CD14-positive monocyte (primary cell): ENCODE measurements at regions not wholly inside any gene's neighbourhood (a gene's known extent, or its start where the extent isn't known, plus 50 kb on each side); places are given as distances from the start of the nearest gene placed in this dataset.
A peak's percentile ranks its signal among the peaks of the same experiment; 100 is the strongest.

Experiments
- DNase-seq, 3 donors: peaks; one replicate each; pipeline ENCODE4 v3.0.0-alpha.2; 2011 to 2022
- H2AFZ ChIP-seq: 2 replicates; pipeline ENCODE4 v1.6.0; 2012; ENCODE audit warnings: mild to moderate bottlenecking, low read depth, low read length, inconsistent platforms; ENCODE audit not compliant: insufficient read depth, poor library complexity, severe bottlenecking
- H3K27ac ChIP-seq, 2 donors: 1 replicate in 1 of 2; 2 replicates in 1 of 2; pipeline ENCODE4 v1.5.1; 2012 to 2013; ENCODE audit warnings: low read length in 2 of 2, control low read depth in 1 of 2, inconsistent platforms in 1 of 2, low read depth in 1 of 2, mild to moderate bottlenecking in 1 of 2
- H3K27me3 ChIP-seq, 2 donors: one replicate each; pipeline versions ENCODE4 v1.6.0 to v1.6.1; 2011 to 2013; ENCODE audit warnings: low read length in 2 of 2; ENCODE audit not compliant: control insufficient read depth in 2 of 2, insufficient read depth in 2 of 2
- H3K36me3 ChIP-seq, 2 donors: replicated peaks in 1 of 2; 1 replicate in 1 of 2; 2 replicates in 1 of 2; pipeline versions ENCODE4 v1.5.1 to v1.6.1; 2012 to 2013; ENCODE audit warnings: low read length in 2 of 2, control low read depth in 1 of 2, inconsistent platforms in 1 of 2, mild to moderate bottlenecking in 1 of 2; ENCODE audit not compliant: insufficient read depth in 2 of 2, control insufficient read depth in 1 of 2
- H3K4me1 ChIP-seq, 2 donors: 1 replicate in 1 of 2; 2 replicates in 1 of 2; pipeline versions ENCODE4 v1.5.1 to v1.6.1; 2012 to 2013; ENCODE audit warnings: low read length in 2 of 2, control low read depth in 1 of 2, inconsistent platforms in 1 of 2, mild to moderate bottlenecking in 1 of 2, moderate library complexity in 1 of 2; ENCODE audit not compliant: insufficient read depth in 2 of 2, control insufficient read depth in 1 of 2
- H3K4me2 ChIP-seq: replicated peaks from 2 replicates; pipeline ENCODE3; 2012; ENCODE audit warnings: low read length, moderate library complexity, mild to moderate bottlenecking; ENCODE audit not compliant: poor library complexity, severe bottlenecking; ENCODE audit errors: extremely low read depth
- H3K4me3 ChIP-seq, 3 experiments: fragments of 200-600 bp in 1 of 3; sonication (generic) in 1 of 3; replicated peaks in 1 of 3; 1 replicate in 2 of 3; 2 replicates in 1 of 3; pipeline ENCODE4 v1.5.1; 2011 to 2013; ENCODE audit warnings: low read length in 3 of 3, mild to moderate bottlenecking in 3 of 3, control low read depth in 2 of 3, low read depth in 2 of 3, inconsistent platforms in 1 of 3, moderate library complexity in 1 of 3
- H3K79me2 ChIP-seq: 2 replicates; pipeline ENCODE4 v1.6.0; 2012; ENCODE audit warnings: mild to moderate bottlenecking, control low read depth, inconsistent platforms, low read length, moderate library complexity; ENCODE audit not compliant: insufficient read depth
- H3K9ac ChIP-seq: 2 replicates; pipeline ENCODE4 v1.6.0; 2017; ENCODE audit warnings: low read length, mild to moderate bottlenecking; ENCODE audit not compliant: insufficient read depth, poor library complexity, severe bottlenecking
- H3K9me3 ChIP-seq, 2 donors: replicated peaks in 1 of 2; 1 replicate in 1 of 2; 2 replicates in 1 of 2; pipeline versions ENCODE4 v1.5.1 to v1.6.1; 2012 to 2013; ENCODE audit warnings: low read length in 2 of 2, control low read depth in 1 of 2; ENCODE audit not compliant: control insufficient read depth in 1 of 2, insufficient read depth in 1 of 2
- H4K20me1 ChIP-seq: 2 replicates; pipeline ENCODE4 v1.6.0; 2012; ENCODE audit warnings: mild to moderate bottlenecking, low read length, control low read depth, moderate library complexity; ENCODE audit not compliant: insufficient read depth
- H3K27ac Mint-ChIP-seq, 7 donors: one replicate each; pipeline ENCODE4 v1.8.0; 2020; ENCODE audit warnings: mild to moderate bottlenecking in 7 of 7, mixed read lengths in 7 of 7, moderate library complexity in 6 of 7, inconsistent platforms in 2 of 7
- H3K27me3 Mint-ChIP-seq, 3 donors: one replicate each; pipeline ENCODE4 v1.8.0; 2021 to 2022; ENCODE audit warnings: low read depth in 3 of 3, mild to moderate bottlenecking in 3 of 3, mixed read lengths in 3 of 3, moderate library complexity in 3 of 3, inconsistent platforms in 1 of 3
- H3K36me3 Mint-ChIP-seq, 2 donors: one replicate each; pipeline ENCODE4 v1.8.0; 2020; ENCODE audit warnings: mixed read lengths in 2 of 2, inconsistent platforms in 1 of 2, mild to moderate bottlenecking in 1 of 2
- H3K4me1 Mint-ChIP-seq: one replicate; pipeline ENCODE4 v1.8.0; 2020; ENCODE audit warnings: mild to moderate bottlenecking, mixed read lengths
- H3K4me3 Mint-ChIP-seq, 2 donors: one replicate each; pipeline ENCODE4 v1.8.0; 2020; ENCODE audit warnings: mild to moderate bottlenecking in 2 of 2, mixed read lengths in 2 of 2, moderate library complexity in 1 of 2
- H3K9me3 Mint-ChIP-seq, 7 donors: one replicate each; pipeline ENCODE4 v1.8.0; 2020 to 2022; ENCODE audit warnings: mixed read lengths in 7 of 7, mild to moderate bottlenecking in 6 of 7, moderate library complexity in 6 of 7, inconsistent platforms in 2 of 7
- WGBS: methylation state at CpG from one replicate; pipeline ENCODE4 v1.1.5; 2013; ENCODE audit warnings: missing lambda C conversion rate; ENCODE audit not compliant: insufficient coverage; 5-methylcytosine and 5-hydroxymethylcytosine counted together
- intact Hi-C, 2 donors: fragments of 100-400 bp; cut with micrococcal nuclease; formaldehyde crosslinking; loops; one replicate each; pipeline versions ENCODE4 v1.15.0 to v1.15.1; 2023
- TF ChIP-seq, protein P1 (sequence below): fragments of 200-600 bp; IDR thresholded peaks from one replicate; pipeline ENCODE4 v1.8.0; 2022; ENCODE audit warnings: antibody characterized with exemption, mild to moderate bottlenecking

DNA sequence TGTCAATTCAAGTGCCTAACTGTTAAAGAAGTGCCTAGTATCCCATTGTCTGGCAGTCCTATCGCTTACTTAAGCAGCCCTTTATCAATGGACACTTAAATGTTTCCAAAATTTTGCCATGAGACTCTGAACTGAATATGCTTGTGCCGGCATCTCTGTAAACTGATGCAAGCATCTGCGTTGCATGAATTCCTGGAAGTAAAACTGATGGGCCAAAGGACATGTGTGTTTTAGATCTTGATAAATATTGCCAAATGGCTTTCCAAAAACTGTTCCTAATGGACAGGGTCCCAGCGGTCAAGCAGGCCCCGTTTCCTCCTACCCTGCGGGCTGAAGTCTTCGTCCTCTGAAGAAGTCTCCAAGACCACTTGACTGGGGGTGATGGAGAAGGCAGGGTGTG is 121.3 kb upstream of the ZNF516 start:
- H4K20me1 ChIP-seq = no peaks in the 10 kb centered on the region
- no peak overlapping the region for H3K4me3 ChIP-seq
- peak overlapping the region in 1 of 7 donors; percentile 31 for H3K27ac Mint-ChIP-seq
- H3K27me3 ChIP-seq = no peaks in the 10 kb centered on the region
- H3K27ac ChIP-seq = no peak overlapping the region
- H2AFZ ChIP-seq = no peak overlapping the region
- TF ChIP-seq, protein P1, sequence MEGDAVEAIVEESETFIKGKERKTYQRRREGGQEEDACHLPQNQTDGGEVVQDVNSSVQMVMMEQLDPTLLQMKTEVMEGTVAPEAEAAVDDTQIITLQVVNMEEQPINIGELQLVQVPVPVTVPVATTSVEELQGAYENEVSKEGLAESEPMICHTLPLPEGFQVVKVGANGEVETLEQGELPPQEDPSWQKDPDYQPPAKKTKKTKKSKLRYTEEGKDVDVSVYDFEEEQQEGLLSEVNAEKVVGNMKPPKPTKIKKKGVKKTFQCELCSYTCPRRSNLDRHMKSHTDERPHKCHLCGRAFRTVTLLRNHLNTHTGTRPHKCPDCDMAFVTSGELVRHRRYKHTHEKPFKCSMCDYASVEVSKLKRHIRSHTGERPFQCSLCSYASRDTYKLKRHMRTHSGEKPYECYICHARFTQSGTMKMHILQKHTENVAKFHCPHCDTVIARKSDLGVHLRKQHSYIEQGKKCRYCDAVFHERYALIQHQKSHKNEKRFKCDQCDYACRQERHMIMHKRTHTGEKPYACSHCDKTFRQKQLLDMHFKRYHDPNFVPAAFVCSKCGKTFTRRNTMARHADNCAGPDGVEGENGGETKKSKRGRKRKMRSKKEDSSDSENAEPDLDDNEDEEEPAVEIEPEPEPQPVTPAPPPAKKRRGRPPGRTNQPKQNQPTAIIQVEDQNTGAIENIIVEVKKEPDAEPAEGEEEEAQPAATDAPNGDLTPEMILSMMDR = no peak
- H3K9ac ChIP-seq = no peak overlapping the region
- intact Hi-C loops = no loop called here
- peaks cover 29% of the 10 kb centered on the region in 2 donors for H3K4me1 ChIP-seq
- H3K4me3 Mint-ChIP-seq = no peak overlapping the region
- DNase-seq = no peak
- H3K9me3 ChIP-seq = no peaks in the 10 kb centered on the region
- H3K4me1 Mint-ChIP-seq = peaks cover 27% of the 10 kb centered on the region
- no peak overlapping the region for H3K4me2 ChIP-seq
- 100% methylated on average over 2 of the region's 7 CpGs for WGBS
- H3K36me3 Mint-ChIP-seq = no peaks in the 10 kb centered on the region
- H3K9me3 Mint-ChIP-seq = peaks cover 0 to 3% (median 0%) of the 10 kb centered on the region in 7 donors
- no peaks in the 10 kb centered on the region for H3K36me3 ChIP-seq
- peaks cover 0 to 2% (median 1%) of the 10 kb centered on the region in 3 donors for H3K27me3 Mint-ChIP-seq
- H3K79me2 ChIP-seq = no peaks in the 10 kb centered on the region

DNA sequence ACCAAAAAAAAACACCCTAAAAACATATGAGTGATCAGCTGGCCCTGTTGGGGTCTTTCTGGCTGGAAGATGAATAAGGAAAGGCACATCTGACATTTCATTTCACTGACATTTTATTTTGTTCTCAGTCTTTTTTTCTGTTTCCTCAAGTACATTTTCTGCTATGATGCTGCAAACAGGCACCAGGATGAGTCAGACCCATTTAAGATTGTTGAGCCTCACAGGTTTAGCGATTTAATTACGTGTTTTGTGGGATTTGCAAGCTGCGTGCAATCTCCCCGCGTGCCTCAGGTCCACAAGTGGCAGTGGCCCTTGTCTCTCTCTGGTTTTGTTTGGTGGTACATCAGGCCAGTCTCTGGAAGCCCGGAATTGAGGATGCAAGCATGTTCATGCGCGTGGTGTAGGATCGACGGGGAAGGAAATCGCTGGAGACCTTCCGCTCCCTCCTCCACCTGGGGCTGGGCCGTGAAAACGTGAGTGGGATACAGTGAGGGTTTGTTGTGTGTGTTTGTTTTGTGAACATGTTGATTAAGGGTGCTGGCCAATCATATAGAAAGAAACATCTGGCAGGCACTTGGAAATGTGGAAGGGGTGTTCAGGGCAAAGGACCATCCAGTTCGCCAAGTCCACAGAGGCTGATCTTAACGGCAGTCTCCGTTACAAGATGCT is 120.2 kb upstream of the ZNF516 start:
- no peak overlapping the region for H3K27ac ChIP-seq
- intact Hi-C loops = no loop called here
- no peak overlapping the region for H3K9ac ChIP-seq
- H3K27me3 ChIP-seq = no peaks in the 10 kb centered on the region
- H2AFZ ChIP-seq = no peak overlapping the region
- H3K36me3 ChIP-seq = no peaks in the 10 kb centered on the region
- H3K9me3 Mint-ChIP-seq = peaks cover 0 to 2% (median 0%) of the 10 kb centered on the region in 7 donors
- DNase-seq = no peak
- H3K79me2 ChIP-seq = no peaks in the 10 kb centered on the region
- H3K27ac Mint-ChIP-seq = peak overlapping the region in 1 of 7 donors; percentile 19
- no peak overlapping the region for H3K4me3 Mint-ChIP-seq
- H4K20me1 ChIP-seq = no peaks in the 10 kb centered on the region
- H3K9me3 ChIP-seq = no peaks in the 10 kb centered on the region
- H3K4me1 ChIP-seq = peaks cover 18% of the 10 kb centered on the region in 2 donors
- no peak overlapping the region for H3K4me2 ChIP-seq
- H3K27me3 Mint-ChIP-seq = peaks cover 0 to 2% (median 1%) of the 10 kb centered on the region in 3 donors
- 92% methylated on average over 8 of the region's 17 CpGs for WGBS
- TF ChIP-seq, protein P1 = no peak
- H3K4me3 ChIP-seq = no peak overlapping the region
- H3K36me3 Mint-ChIP-seq = no peaks in the 10 kb centered on the region
- H3K4me1 Mint-ChIP-seq = peaks cover 17% of the 10 kb centered on the region
